Epithelial cell of esophagus (primary cell): ENCODE measurements at regions not wholly inside any gene's neighbourhood (a gene's known extent, or its start where the extent isn't known, plus 50 kb on each side); places are given as distances from the start of the nearest gene placed in this dataset.

Experiments used
- DNase-seq: peaks from one replicate; pipeline ENCODE4 v3.0.0; 2010; ENCODE audit warnings: low read depth
- H3K4me3 ChIP-seq: 2 replicates; pipeline ENCODE4 v1.5.1; 2011; ENCODE audit warnings: mild to moderate bottlenecking, low read length, control low read depth
- TF ChIP-seq, protein P1 (sequence below): IDR thresholded peaks from 2 replicates; pipeline ENCODE4 v1.5.1; 2011; ENCODE audit warnings: low read depth, mild to moderate bottlenecking, low read length, control low read depth, inconsistent platforms; ENCODE audit not compliant: insufficient read depth; ENCODE audit errors: missing control alignments

DNA sequence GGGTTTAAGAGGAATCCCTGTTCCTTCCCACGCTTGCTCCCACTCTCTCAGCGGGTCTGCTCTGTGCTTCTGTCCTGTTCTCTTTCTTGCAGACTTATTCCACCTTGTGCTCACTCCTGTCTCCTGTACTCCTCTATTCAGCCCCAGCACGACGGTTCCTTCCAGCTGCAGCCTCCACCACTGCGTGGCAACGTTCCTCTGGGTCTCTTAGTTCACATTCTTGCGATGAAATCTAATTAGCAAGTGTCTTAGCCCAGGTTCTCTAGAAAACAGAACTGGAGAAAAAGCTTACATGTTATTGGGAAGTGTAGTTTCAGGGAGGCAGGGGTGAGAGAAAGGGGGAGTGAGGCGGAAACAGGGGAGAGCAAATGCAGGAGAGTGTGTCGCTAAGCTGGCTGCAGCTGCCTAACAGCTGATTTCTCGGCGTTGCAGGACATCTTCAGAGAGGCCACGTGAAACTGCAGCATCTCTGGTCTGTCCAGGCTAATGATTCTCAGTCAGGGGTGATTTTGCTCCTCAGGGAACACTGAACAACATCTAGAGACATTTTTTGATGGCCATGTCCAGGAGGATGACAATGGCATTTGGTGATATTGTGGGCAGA lies 213.2 kb upstream of the NLRP1 start:
- H3K4me3 ChIP-seq, result no peak overlapping the region
- TF ChIP-seq, protein P1, sequence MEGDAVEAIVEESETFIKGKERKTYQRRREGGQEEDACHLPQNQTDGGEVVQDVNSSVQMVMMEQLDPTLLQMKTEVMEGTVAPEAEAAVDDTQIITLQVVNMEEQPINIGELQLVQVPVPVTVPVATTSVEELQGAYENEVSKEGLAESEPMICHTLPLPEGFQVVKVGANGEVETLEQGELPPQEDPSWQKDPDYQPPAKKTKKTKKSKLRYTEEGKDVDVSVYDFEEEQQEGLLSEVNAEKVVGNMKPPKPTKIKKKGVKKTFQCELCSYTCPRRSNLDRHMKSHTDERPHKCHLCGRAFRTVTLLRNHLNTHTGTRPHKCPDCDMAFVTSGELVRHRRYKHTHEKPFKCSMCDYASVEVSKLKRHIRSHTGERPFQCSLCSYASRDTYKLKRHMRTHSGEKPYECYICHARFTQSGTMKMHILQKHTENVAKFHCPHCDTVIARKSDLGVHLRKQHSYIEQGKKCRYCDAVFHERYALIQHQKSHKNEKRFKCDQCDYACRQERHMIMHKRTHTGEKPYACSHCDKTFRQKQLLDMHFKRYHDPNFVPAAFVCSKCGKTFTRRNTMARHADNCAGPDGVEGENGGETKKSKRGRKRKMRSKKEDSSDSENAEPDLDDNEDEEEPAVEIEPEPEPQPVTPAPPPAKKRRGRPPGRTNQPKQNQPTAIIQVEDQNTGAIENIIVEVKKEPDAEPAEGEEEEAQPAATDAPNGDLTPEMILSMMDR, result no peak
- DNase-seq, result no peak

DNA sequence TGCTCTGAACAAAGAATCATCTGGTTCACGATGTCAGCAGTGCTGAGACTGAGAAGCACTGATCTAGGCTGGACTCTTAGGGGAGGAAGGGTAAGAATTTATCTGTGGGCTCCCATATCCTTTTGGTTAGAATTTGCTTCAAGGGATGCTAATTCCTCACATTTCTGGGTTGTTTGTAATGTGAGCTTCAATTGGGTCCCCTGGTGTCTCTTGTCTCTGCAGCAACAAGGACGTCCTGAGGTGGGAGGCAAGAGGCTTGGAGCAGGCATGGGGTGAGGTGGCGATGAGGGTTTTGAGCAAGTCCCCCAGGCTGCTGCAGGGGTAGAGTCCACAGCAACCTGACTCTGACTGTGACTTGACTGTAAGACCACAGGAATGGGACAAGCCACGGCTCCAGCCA lies 213.8 kb upstream of the NLRP1 start:
- H3K4me3 ChIP-seq, result no peak overlapping the region
- no peak for DNase-seq
- TF ChIP-seq, protein P1, result no peak

DNA sequence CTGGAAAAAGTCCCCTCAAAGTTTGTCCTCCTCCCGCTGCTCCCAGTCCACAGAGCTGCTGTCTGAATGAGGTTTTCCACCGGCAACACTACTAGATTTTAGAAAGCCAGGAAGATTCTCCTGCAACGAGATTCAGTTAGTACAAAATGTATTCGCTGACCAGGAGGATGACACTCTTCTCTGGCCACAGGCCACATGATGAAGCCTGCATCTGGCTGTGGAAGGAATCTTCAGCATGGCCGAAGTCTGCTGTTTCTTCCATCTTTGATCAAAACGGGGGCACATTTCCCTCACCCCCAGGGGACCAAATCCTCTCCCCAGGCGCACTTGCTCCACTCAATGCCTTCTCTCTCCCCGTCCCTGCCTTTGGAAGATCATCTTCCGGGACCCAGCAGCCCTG lies 215.8 kb upstream of the NLRP1 start:
- TF ChIP-seq, protein P1, result no peak
- DNase-seq, result no peak
- H3K4me3 ChIP-seq, result no peak overlapping the region

DNA sequence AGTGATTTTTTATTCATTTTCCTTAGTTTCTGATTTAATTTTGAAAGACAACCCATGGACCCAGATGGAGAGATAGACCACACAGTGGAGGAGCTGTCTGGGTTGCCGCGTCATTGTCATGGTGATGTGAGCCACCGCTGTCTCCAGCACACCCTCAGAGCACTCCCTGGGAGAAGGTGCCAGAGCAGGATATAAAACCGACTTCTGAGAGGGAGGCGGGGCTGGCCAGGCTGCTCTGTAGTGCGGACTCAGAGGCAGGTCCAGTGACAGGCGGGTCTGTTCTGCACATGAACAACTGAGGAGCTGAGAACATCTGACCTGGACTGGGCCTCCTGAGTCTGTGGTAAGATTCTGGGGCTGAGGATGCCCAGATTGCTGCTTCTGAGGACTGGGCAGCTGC lies 216.3 kb upstream of the NLRP1 start:
- DNase-seq, result peak; percentile 30
- TF ChIP-seq, protein P1, result no peak
- no peak overlapping the region for H3K4me3 ChIP-seq

DNA sequence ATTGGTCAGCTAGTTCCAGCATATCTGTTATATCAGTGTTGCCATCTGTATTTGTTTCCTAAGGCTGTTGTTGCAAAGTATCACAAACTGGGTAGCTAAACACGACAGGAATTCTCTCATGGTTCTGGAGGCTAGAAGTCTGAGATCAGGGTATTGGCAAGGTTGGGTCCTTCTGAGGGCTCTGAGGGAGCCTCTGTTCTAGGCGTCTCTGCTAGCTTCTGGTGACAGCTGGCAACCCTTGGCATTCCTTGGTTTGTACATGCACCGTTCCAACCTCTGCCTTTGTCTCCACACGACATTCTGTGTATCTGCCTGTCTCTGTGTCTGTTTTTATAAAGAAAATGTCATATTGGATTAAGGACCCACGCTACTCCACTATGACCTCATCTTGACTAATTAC lies 219.9 kb upstream of the NLRP1 start:
- TF ChIP-seq, protein P1, result no peak
- DNase-seq, result no peak
- no peak overlapping the region for H3K4me3 ChIP-seq

DNA sequence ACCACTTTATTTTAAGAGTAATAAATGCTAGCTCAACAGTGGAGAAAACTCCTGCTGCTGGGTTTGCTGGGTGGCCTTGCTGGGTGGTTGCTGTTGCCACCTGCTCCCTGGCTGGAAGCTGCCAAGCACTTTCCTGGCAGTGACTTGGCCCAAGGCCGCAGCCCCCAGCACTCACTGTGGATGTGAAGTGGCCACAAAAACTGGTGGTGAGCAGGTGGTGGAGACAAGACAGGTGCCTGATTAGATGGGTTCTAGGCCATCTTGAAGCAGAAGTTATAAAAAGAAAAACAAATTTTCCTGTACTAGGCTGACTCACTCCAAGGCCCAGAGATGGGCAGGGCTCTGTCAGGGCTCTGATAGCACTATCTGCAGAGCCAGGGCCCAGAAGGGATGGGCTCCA lies 224.7 kb upstream of the NLRP1 start:
- DNase-seq, result no peak
- TF ChIP-seq, protein P1, result no peak
- no peak overlapping the region for H3K4me3 ChIP-seq

DNA sequence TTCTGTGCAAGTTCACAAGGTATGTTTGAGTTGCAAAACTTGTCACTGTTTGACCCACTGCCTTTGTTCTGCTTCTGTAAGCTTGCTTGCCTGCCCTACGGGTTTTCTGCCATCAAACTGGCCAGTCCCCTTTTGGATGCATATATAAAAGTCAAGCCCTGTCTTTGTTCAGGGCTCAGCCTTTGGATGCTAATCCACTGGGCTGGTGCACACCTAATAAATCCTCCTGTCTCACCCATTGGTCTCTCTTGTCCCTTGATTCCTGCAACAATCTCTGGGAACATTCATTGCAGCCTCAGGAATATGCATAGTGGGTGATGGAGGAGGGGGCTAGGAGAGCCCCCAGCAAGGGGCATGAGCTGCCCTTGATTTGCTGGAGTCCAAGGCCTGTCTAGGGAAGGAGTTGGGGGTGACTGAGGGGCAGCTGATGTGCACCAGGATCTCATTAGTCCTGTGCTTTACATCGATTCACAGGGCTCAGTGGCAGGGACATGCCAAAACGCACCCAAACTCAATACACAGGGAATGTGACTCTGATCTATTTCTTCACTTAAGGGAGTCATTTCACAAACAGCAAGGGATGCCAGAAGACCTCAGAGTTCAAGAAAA lies 225.4 kb upstream of the NLRP1 start:
- TF ChIP-seq, protein P1, result no peak
- no peak overlapping the region for H3K4me3 ChIP-seq
- DNase-seq, result peak; percentile 30
